ENCODE measurements at regions not wholly inside any gene's neighbourhood (a gene's known extent, or its start where the extent isn't known, plus 50 kb on each side); places are given as distances from the start of the nearest gene placed in this dataset.

- no CpG with 5 or more reads among the region's 2 CpGs for WGBS (ENCODE audit: insufficient coverage)
- Histone ChIP-seq H3K4me1 (ENCODE audit: control extremely low read depth in 1 of 4, control insufficient read depth in 4 of 4, insufficient read depth in 4 of 4, low read length in 3 of 4) (no peaks in the 10 kb centered on the region), H3K4me3 (ENCODE audit: control insufficient read depth in 1 of 7, extremely low read depth in 1 of 7, insufficient read depth in 4 of 7, low read depth in 2 of 7, low read length in 6 of 7) (no peak overlapping the region), H3K27ac (ENCODE audit: insufficient read depth in 1 of 2, low read depth in 1 of 2, low read length in 2 of 2, poor library complexity in 1 of 2, severe bottlenecking in 2 of 2) (no peak overlapping the region), H3K9me3 (ENCODE audit: control extremely low read depth in 1 of 5, control insufficient read depth in 4 of 5, insufficient read depth in 2 of 5, low read depth in 1 of 5, low read length in 4 of 5) (no peaks in the 10 kb centered on the region), H3K27me3 (replicated peaks in 2 of 5; ENCODE audit: control insufficient read depth in 4 of 5, insufficient read depth in 5 of 5, low read length in 4 of 5) (no peaks in the 10 kb centered on the region), H3K36me3 (ENCODE audit: control insufficient read depth in 4 of 4, insufficient read depth in 4 of 4, low read length in 3 of 4) (peaks cover 4 to 28% (median 14%) of the 10 kb centered on the region in 4 experiments)
- DNase-seq, result no peak
- ChIA-PET CTCF (no interaction called here), POLR2A (no interaction called here)
These were observed 89.0 kb downstream of the SEPTIN7 start for GRCh38 chr7:35889870-35890269.

DNA sequence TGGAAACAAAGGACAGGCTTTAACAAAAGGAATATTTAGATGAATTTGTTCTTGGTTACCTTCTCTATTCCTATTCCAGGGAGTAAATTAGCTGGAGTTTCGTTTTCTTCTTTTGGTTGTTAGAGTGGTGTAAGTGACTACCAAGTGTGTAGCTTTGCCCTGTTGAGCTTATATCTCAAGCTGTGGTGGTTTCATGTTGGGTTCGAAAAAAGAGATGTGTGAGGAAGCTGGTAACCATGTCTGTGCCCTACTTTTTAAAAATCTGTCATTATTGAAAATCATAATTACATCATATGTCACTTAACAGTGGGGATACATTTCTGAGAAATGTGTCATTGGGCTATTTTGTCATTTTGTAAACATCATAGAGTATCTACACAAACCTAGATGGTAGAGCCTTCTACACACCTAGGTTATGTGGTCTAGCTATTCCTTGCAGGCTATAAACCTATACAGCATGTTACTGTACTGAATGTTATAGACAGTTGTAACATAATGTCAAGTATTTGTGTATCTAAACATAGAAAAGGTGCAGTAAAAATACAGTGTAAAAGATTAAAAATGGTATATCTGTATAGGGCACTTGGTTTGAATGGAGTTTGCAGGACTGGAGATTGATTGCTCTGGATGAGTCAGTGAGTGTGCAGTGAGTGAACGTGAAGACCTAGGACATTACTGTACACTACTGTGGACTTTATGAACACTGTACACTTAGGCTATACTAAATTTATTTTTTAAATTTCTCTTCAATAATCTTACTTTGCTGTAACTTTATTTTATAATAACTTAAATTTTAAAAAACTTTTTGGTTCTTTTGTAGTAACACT, 90.4 kb downstream of the SEPTIN7 start:
- POLR2A ChIA-PET, result interaction anchor here (0.5 kb wide), 1 partner anchor 373 kb away, joined by 6 read pairs; no protein-coding TSS in a partner anchor
- Histone ChIP-seq H3K4me3 (ENCODE audit: control insufficient read depth in 1 of 7, extremely low read depth in 1 of 7, insufficient read depth in 4 of 7, low read depth in 2 of 7, low read length in 6 of 7) (no peak overlapping the region), H3K4me1 (ENCODE audit: control extremely low read depth in 1 of 4, control insufficient read depth in 4 of 4, insufficient read depth in 4 of 4, low read length in 3 of 4) (no peaks in the 10 kb centered on the region), H3K9me3 (ENCODE audit: control extremely low read depth in 1 of 5, control insufficient read depth in 4 of 5, insufficient read depth in 2 of 5, low read depth in 1 of 5, low read length in 4 of 5) (no peaks in the 10 kb centered on the region), H3K27ac (ENCODE audit: insufficient read depth in 1 of 2, low read depth in 1 of 2, low read length in 2 of 2, poor library complexity in 1 of 2, severe bottlenecking in 2 of 2) (no peak overlapping the region), H3K36me3 (ENCODE audit: control insufficient read depth in 4 of 4, insufficient read depth in 4 of 4, low read length in 3 of 4) (peaks cover 4 to 25% (median 11%) of the 10 kb centered on the region in 4 experiments), H3K27me3 (replicated peaks in 2 of 5; ENCODE audit: control insufficient read depth in 4 of 5, insufficient read depth in 5 of 5, low read length in 4 of 5) (no peaks in the 10 kb centered on the region)
- WGBS (ENCODE audit: insufficient coverage), result 100% methylated on average over 1 of the region's 3 CpGs
- CTCF ChIA-PET, result interaction anchor here (0.8 kb wide), 1 partner anchor 14 kb away, joined by 3 read pairs; no protein-coding TSS in a partner anchor
- DNase-seq, result no peak

DNA sequence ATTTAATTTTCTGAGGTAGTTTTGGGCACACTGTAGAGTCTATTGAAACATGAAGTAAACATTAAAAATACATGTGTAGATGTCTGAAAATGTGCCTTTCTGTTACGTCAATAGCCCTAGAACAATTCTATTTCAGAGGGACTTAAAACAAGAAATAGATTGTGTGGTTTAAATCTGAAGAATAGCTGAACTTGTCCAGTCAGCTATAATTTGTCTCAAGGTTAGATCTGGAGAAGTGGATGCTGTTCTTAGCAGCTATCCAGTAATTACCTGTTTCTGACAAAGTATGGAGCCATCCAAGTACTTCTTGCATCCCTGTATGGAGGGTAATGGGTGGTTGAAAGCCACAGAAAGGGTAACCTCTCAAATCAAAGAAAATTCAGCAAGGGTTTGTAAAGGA, 92.8 kb downstream of the SEPTIN7 start:
- H3K36me3 ChIP-seq (ENCODE audit: control insufficient read depth in 4 of 4, insufficient read depth in 4 of 4, low read length in 3 of 4), result peaks cover 4 to 14% (median 10%) of the 10 kb centered on the region in 4 experiments
- ChIA-PET POLR2A (no interaction called here), CTCF (no interaction called here)
- H3K4me1 ChIP-seq (ENCODE audit: control extremely low read depth in 1 of 4, control insufficient read depth in 4 of 4, insufficient read depth in 4 of 4, low read length in 3 of 4), result no peaks in the 10 kb centered on the region
- DNase-seq, result no peak
- no peak overlapping the region for H3K4me3 ChIP-seq (ENCODE audit: control insufficient read depth in 1 of 7, extremely low read depth in 1 of 7, insufficient read depth in 4 of 7, low read depth in 2 of 7, low read length in 6 of 7)
- H3K27ac ChIP-seq (ENCODE audit: insufficient read depth in 1 of 2, low read depth in 1 of 2, low read length in 2 of 2, poor library complexity in 1 of 2, severe bottlenecking in 2 of 2), result no peak overlapping the region
- no peaks in the 10 kb centered on the region for H3K27me3 ChIP-seq (replicated peaks in 2 of 5; ENCODE audit: control insufficient read depth in 4 of 5, insufficient read depth in 5 of 5, low read length in 4 of 5)
- no peaks in the 10 kb centered on the region for H3K9me3 ChIP-seq (ENCODE audit: control extremely low read depth in 1 of 5, control insufficient read depth in 4 of 5, insufficient read depth in 2 of 5, low read depth in 1 of 5, low read length in 4 of 5)
- 100% methylated on average over 1 of the region's 1 CpG for WGBS (ENCODE audit: insufficient coverage)

DNA sequence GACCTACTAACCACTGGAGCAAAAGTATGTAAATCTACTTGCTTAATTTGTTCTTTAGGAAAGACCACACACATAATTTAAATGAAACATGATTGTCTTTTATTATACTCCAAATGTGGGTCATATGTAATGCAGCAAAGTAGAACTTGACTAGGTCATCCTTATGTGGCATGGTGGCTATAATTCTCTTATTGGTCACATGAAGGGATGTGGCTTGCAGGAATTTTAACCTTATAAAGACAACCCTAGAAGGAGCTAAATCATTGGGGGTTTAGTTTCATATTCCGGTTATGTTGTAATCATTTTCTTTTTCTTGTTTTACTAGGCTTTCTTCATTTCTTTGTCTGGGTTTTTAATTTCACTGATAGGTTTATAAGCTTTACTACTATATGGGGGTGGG, 93.9 kb downstream of the SEPTIN7 start:
- no peaks in the 10 kb centered on the region for H3K27me3 ChIP-seq (replicated peaks in 2 of 5; ENCODE audit: control insufficient read depth in 4 of 5, insufficient read depth in 5 of 5, low read length in 4 of 5)
- H3K9me3 ChIP-seq (ENCODE audit: control extremely low read depth in 1 of 5, control insufficient read depth in 4 of 5, insufficient read depth in 2 of 5, low read depth in 1 of 5, low read length in 4 of 5), result no peaks in the 10 kb centered on the region
- H3K4me1 ChIP-seq (ENCODE audit: control extremely low read depth in 1 of 4, control insufficient read depth in 4 of 4, insufficient read depth in 4 of 4, low read length in 3 of 4), result no peaks in the 10 kb centered on the region
- DNase-seq, result no peak
- H3K4me3 ChIP-seq (ENCODE audit: control insufficient read depth in 1 of 7, extremely low read depth in 1 of 7, insufficient read depth in 4 of 7, low read depth in 2 of 7, low read length in 6 of 7), result no peak overlapping the region
- CTCF ChIA-PET, result no interaction called here
- no peak overlapping the region for H3K27ac ChIP-seq (ENCODE audit: insufficient read depth in 1 of 2, low read depth in 1 of 2, low read length in 2 of 2, poor library complexity in 1 of 2, severe bottlenecking in 2 of 2)
- POLR2A ChIA-PET, result no interaction called here
- no CpG with 5 or more reads among the region's 1 CpG for WGBS (ENCODE audit: insufficient coverage)
- H3K36me3 ChIP-seq (ENCODE audit: control insufficient read depth in 4 of 4, insufficient read depth in 4 of 4, low read length in 3 of 4), result peaks cover 4 to 17% (median 9%) of the 10 kb centered on the region in 4 experiments

GRCh38 chr7:35900651-35901050, 99.8 kb downstream of the SEPTIN7 start:
- no peaks in the 10 kb centered on the region for H3K9me3 ChIP-seq (ENCODE audit: control extremely low read depth in 1 of 5, control insufficient read depth in 4 of 5, insufficient read depth in 2 of 5, low read depth in 1 of 5, low read length in 4 of 5)
- no peaks in the 10 kb centered on the region for H3K27me3 ChIP-seq (replicated peaks in 2 of 5; ENCODE audit: control insufficient read depth in 4 of 5, insufficient read depth in 5 of 5, low read length in 4 of 5)
- WGBS (ENCODE audit: insufficient coverage), result 100% methylated on average over 1 of the region's 2 CpGs
- H3K4me1 ChIP-seq (ENCODE audit: control extremely low read depth in 1 of 4, control insufficient read depth in 4 of 4, insufficient read depth in 4 of 4, low read length in 3 of 4), result no peaks in the 10 kb centered on the region
- DNase-seq, result no peak
- H3K4me3 ChIP-seq (ENCODE audit: control insufficient read depth in 1 of 7, extremely low read depth in 1 of 7, insufficient read depth in 4 of 7, low read depth in 2 of 7, low read length in 6 of 7), result no peak overlapping the region
- CTCF ChIA-PET, result no interaction called here
- H3K27ac ChIP-seq (ENCODE audit: insufficient read depth in 1 of 2, low read depth in 1 of 2, low read length in 2 of 2, poor library complexity in 1 of 2, severe bottlenecking in 2 of 2), result no peak overlapping the region
- peaks cover 2 to 45% (median 19%) of the 10 kb centered on the region in 4 experiments for H3K36me3 ChIP-seq (ENCODE audit: control insufficient read depth in 4 of 4, insufficient read depth in 4 of 4, low read length in 3 of 4)
- POLR2A ChIA-PET, result no interaction called here

DNA sequence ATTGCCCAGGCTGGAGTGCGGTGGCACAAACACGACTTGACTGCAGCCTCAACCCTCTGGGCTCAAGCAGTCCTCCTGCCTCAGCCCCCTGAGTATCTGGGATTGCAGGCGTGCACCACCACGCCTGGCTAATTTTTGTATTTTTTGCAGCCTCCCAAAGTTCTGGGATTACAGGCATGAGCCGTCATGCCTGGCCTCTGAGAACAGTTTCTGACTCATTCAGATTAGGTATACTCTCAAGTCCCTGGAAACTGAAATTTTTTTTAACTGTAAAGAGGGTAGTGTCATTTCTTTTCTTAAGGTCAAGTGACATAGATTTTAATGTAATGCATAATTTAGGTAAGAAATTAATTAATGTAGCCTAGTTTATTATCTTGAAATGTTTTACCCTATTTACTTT, 104.7 kb downstream of the SEPTIN7 start:
- Histone ChIP-seq H3K9me3 (ENCODE audit: control extremely low read depth in 1 of 5, control insufficient read depth in 4 of 5, insufficient read depth in 2 of 5, low read depth in 1 of 5, low read length in 4 of 5) (no peaks in the 10 kb centered on the region), H3K4me3 (ENCODE audit: control insufficient read depth in 1 of 7, extremely low read depth in 1 of 7, insufficient read depth in 4 of 7, low read depth in 2 of 7, low read length in 6 of 7) (no peak overlapping the region), H3K4me1 (ENCODE audit: control extremely low read depth in 1 of 4, control insufficient read depth in 4 of 4, insufficient read depth in 4 of 4, low read length in 3 of 4) (no peaks in the 10 kb centered on the region), H3K27me3 (replicated peaks in 2 of 5; ENCODE audit: control insufficient read depth in 4 of 5, insufficient read depth in 5 of 5, low read length in 4 of 5) (no peaks in the 10 kb centered on the region), H3K27ac (ENCODE audit: insufficient read depth in 1 of 2, low read depth in 1 of 2, low read length in 2 of 2, poor library complexity in 1 of 2, severe bottlenecking in 2 of 2) (no peak overlapping the region), H3K36me3 (ENCODE audit: control insufficient read depth in 4 of 4, insufficient read depth in 4 of 4, low read length in 3 of 4) (peaks cover 3 to 30% (median 12%) of the 10 kb centered on the region in 4 experiments)
- ChIA-PET CTCF (interaction anchor here (0.8 to 1.1 kb wide), 2 partner anchors 17 to 266 kb away, joined by 3 read pairs; no protein-coding TSS in a partner anchor), POLR2A (no interaction called here)
- no peak for DNase-seq
- 100% methylated on average over 5 of the region's 5 CpGs for WGBS (ENCODE audit: insufficient coverage)

- DNase-seq, result peak; percentile 81 to 92 (median 88)
- Histone ChIP-seq H3K27ac (ENCODE audit: insufficient read depth in 1 of 2, low read depth in 1 of 2, low read length in 2 of 2, poor library complexity in 1 of 2, severe bottlenecking in 2 of 2) (no peak overlapping the region), H3K36me3 (ENCODE audit: control insufficient read depth in 4 of 4, insufficient read depth in 4 of 4, low read length in 3 of 4) (peaks cover 3 to 25% (median 8%) of the 10 kb centered on the region in 4 experiments), H3K4me3 (ENCODE audit: control insufficient read depth in 1 of 7, extremely low read depth in 1 of 7, insufficient read depth in 4 of 7, low read depth in 2 of 7, low read length in 6 of 7) (no peak overlapping the region), H3K9me3 (ENCODE audit: control extremely low read depth in 1 of 5, control insufficient read depth in 4 of 5, insufficient read depth in 2 of 5, low read depth in 1 of 5, low read length in 4 of 5) (no peaks in the 10 kb centered on the region), H3K4me1 (ENCODE audit: control extremely low read depth in 1 of 4, control insufficient read depth in 4 of 4, insufficient read depth in 4 of 4, low read length in 3 of 4) (no peaks in the 10 kb centered on the region), H3K27me3 (replicated peaks in 2 of 5; ENCODE audit: control insufficient read depth in 4 of 5, insufficient read depth in 5 of 5, low read length in 4 of 5) (no peaks in the 10 kb centered on the region)
- ChIA-PET CTCF (interaction anchor here (0.6 to 3.7 kb wide), 17 partner anchors 10 to 413 kb away, joined by 3 to 19 read pairs (median 3); no protein-coding TSS in a partner anchor), POLR2A (no interaction called here)
- no CpG with 5 or more reads among the region's 2 CpGs for WGBS (ENCODE audit: insufficient coverage)
These were observed 105.5 kb downstream of the SEPTIN7 start for GRCh38 chr7:35906191-35906908.
